ENCODE measurements at regions not wholly inside any gene's neighbourhood (a gene's known extent, or its start where the extent isn't known, plus 50 kb on each side); places are given as distances from the start of the nearest gene placed in this dataset.

GRCh38 chr2:143890798-143891197 lies 629.1 kb downstream of the ZEB2 start:
- in situ Hi-C loops (cut with MboI): no loop called here
- Histone ChIP-seq H3K36me3 (ENCODE audit: control insufficient read depth, insufficient read depth, low read length) (no peaks in the 10 kb centered on the region), H3K4me2 (ENCODE audit: insufficient read depth, low read length) (no peak overlapping the region), H3K4me3 (no peak overlapping the region), H3K27me3 (ENCODE audit: control insufficient read depth in 2 of 2, insufficient read depth in 2 of 2, low read length in 2 of 2) (no peaks in the 10 kb centered on the region), H2AFZ (ENCODE audit: low read depth, low read length) (peak overlapping the region; percentile 51; the same call in 1 of the 2 replicates), H3K4me1 (replicated peaks in 1 of 2; ENCODE audit: control insufficient read depth in 2 of 2, insufficient read depth in 2 of 2, low read length in 2 of 2) (no peaks in the 10 kb centered on the region), H3K9ac (ENCODE audit: insufficient read depth in 1 of 2, low read depth in 2 of 2, low read length in 2 of 2) (no peak overlapping the region), H3K79me2 (ENCODE audit: control insufficient read depth, insufficient read depth, low read length) (no peaks in the 10 kb centered on the region), H3K9me3 (replicated peaks; ENCODE audit: control insufficient read depth, insufficient read depth, low read depth, low read length) (no peaks in the 10 kb centered on the region), H3K9me1 (ENCODE audit: control insufficient read depth, insufficient read depth, low read length) (no peaks in the 10 kb centered on the region), H3K27ac (ENCODE audit: extremely low read depth, low read depth, low read length) (no peak overlapping the region), H4K20me1 (replicated peaks; ENCODE audit: control insufficient read depth, insufficient read depth, low read length) (no peaks in the 10 kb centered on the region)
- ChIA-PET CTCF (ENCODE audit: low intra/inter-chr PET ratio) (no interaction called here), POLR2A (no interaction called here)
- intact Hi-C loops (cut with micrococcal nuclease): no loop called here
- 54% methylated on average over 3 of the region's 3 CpGs for WGBS (ENCODE audit: insufficient coverage, low coverage, missing lambda C conversion rate)
- ATAC-seq: no peak
- TF ChIP-seq SNIP1 (IDR thresholded peaks at IDR 0.05; ENCODE audit: low read depth): no peak
- TF ChIP-seq, protein P1, sequence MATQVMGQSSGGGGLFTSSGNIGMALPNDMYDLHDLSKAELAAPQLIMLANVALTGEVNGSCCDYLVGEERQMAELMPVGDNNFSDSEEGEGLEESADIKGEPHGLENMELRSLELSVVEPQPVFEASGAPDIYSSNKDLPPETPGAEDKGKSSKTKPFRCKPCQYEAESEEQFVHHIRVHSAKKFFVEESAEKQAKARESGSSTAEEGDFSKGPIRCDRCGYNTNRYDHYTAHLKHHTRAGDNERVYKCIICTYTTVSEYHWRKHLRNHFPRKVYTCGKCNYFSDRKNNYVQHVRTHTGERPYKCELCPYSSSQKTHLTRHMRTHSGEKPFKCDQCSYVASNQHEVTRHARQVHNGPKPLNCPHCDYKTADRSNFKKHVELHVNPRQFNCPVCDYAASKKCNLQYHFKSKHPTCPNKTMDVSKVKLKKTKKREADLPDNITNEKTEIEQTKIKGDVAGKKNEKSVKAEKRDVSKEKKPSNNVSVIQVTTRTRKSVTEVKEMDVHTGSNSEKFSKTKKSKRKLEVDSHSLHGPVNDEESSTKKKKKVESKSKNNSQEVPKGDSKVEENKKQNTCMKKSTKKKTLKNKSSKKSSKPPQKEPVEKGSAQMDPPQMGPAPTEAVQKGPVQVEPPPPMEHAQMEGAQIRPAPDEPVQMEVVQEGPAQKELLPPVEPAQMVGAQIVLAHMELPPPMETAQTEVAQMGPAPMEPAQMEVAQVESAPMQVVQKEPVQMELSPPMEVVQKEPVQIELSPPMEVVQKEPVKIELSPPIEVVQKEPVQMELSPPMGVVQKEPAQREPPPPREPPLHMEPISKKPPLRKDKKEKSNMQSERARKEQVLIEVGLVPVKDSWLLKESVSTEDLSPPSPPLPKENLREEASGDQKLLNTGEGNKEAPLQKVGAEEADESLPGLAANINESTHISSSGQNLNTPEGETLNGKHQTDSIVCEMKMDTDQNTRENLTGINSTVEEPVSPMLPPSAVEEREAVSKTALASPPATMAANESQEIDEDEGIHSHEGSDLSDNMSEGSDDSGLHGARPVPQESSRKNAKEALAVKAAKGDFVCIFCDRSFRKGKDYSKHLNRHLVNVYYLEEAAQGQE (IDR thresholded peaks at IDR 0.05; ENCODE audit: borderline replicate concordance): peak; percentile 61
- TF ChIP-seq, protein P1 (CRISPR knock-in tag; IDR thresholded peaks at IDR 0.05; ENCODE audit: low read depth): no peak
- no peak for FAIRE-seq
- BruUV-seq (replicated peaks): no TSS peak
- peak in 1 of 4 experiments; percentile 8 for DNase-seq (ENCODE audit: extremely low read depth in 1 of 4, low spot score in 3 of 4)
